Fibroblast of peridontal ligament (primary cell): ENCODE measurements at regions not wholly inside any gene's neighbourhood (a gene's known extent, or its start where the extent isn't known, plus 50 kb on each side); places are given as distances from the start of the nearest gene placed in this dataset.
"Not testable (repeated sequence)": the region's sequence is repeated elsewhere in the genome, so short reads cannot be mapped to it uniquely, and the experiment has no call there.

Experiments used
- DNase-seq: peaks from one replicate; pipeline ENCODE4 v3.0.0-alpha.2; 2010; ENCODE audit errors: extremely low read depth

GRCh38 chr13:91014696-91015095 lies 332.8 kb upstream of the MIR17HG start:
- no peak for DNase-seq

DNA sequence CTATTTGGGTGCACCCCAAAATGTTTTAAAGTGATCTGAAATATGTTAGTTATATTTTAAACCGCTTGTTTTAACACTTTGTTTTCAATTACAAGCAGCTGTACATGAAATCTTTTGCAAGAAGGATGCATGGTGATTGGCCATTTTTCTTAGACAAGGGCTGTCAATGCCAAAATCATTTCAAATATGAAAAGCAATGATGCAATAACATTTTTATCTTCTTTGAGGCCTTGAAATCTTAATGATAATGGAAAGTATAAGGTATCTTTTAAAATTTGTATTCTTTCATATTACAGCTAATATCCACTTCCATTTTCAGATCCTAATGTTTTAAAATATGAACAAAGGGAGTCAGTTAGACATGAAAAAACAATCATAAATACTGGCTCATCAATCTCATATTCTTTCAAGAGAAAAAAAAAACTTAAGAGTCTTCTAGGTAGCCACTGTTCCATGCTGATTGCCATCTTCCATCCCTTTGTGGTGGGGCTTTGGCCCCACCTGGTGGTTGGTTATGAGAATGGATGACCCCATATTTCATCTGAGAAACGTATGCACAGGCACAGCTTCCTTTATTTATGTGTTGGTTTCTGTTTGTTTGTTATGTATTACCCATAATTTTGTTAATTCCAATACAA lies 330.3 kb upstream of the MIR17HG start:
- DNase-seq: peak; percentile 1

GRCh38 chr13:91017669-91018053 lies 329.8 kb upstream of the MIR17HG start:
- no peak for DNase-seq

GRCh38 chr13:91020461-91021034 lies 326.9 kb upstream of the MIR17HG start:
- DNase-seq: no peak

- no peak for DNase-seq
Observed at GRCh38 chr13:91024157-91024792, 323.2 kb upstream of the MIR17HG start.

DNA sequence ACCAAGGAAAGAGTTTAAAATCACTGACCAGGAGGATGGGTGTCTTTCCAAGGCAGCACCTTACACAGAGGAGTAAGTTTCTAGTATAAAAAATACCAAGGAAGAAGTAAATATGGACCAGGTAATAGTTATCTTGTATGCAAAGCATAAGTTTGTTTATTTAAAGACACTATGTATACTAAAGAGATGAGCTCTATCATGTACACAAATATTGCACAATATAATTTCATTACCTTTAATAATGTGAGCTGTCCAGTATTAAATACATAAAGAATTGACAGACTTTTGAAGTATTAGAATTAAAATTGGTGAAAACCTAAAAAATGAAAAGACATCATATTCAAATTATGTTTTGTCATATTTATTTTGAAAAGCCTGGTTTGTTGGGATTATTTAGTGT lies 322.0 kb upstream of the MIR17HG start:
- DNase-seq: no peak

DNA sequence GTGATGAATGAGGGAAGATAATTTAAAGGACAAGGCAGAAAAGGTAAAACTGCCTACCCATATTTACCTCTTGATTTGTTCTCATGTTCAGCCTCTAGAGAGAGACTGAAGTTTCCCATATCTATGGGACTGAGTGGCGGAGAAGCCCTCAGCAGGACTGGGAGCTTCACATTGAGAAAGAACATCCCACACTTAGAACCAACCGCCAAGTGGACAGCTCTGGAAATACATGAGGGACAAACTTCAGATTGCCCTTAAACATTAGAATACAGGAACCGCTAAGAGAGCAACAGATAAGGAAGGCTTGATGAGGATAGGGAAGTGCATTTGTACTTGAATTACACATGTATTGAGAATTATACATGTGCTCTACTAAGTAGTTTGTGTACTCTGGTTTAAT lies 316.0 kb upstream of the MIR17HG start:
- no peak for DNase-seq

- no peak for DNase-seq
Observed at GRCh38 chr13:91032104-91032503, 315.4 kb upstream of the MIR17HG start.

DNA sequence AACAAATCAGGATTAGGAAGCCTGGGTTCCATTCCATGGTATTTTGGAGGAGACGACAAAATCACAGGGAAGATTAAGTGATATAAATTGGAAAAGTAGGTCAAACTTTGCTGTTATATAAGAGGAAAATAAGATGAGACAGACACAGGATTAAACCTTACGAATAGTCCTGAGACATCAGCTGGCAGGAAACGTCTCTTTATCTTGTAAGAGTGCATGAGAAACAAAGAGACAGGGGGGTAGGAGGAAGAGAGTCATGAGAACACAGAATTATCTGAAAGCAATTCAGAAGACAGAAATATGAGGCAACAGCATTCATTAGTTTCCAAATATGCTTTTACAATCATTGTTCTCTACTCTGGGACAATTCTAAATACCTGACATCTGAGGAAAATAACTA lies 310.6 kb upstream of the MIR17HG start:
- DNase-seq: no peak

GRCh38 chr13:91042870-91043269 lies 304.6 kb upstream of the MIR17HG start:
- DNase-seq: no peak

GRCh38 chr13:91045351-91046034 lies 302.0 kb upstream of the MIR17HG start:
- DNase-seq: no peak

DNA sequence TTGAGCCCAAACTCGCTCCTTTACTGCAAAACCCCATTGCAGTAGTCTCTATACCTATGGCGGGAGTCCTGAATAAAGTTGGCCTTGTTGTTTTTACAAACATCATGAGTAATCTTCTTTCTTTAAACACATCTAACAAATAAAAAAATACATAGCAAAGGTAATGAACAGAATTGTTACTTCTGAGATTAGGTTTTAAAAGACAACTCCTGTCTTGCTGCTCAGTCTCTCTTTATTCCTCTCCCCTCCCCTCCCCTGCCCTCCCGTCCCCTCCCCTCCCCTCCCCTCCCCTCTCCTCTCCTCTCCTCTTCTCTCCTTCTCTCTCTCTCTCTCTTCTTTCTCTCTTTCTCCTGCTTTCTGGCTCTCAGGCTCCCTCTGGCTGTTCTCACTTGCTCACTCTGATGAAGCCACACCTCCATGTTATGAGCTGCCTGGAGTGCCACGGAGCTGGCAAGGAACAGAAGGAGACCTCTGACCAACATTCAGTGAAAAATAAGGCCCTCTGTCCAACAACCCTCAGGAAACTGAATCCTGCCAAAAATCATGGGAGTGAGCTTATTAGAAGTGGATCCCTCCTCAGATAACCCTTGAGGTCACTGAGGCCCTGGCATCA lies 300.7 kb upstream of the MIR17HG start:
- DNase-seq: no peak

DNA sequence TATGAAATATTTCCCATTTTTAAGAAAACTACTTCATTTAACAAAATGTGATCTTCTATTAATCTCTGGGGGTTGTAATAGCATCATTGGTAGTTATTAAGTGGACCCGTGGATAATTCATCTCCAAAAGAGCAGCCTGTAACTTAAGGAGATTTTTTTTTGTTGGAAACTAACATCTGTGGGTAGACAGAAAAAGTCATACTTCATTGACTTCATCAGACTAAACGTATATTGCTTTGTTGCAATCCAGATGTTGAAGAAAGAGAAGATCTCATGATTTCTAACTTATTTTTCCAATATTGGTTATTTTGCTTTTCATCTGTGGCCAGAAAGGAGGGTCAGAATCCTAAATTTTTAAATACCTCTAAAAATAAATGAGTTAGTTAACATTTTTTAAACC lies 296.5 kb upstream of the MIR17HG start:
- no peak for DNase-seq

DNA sequence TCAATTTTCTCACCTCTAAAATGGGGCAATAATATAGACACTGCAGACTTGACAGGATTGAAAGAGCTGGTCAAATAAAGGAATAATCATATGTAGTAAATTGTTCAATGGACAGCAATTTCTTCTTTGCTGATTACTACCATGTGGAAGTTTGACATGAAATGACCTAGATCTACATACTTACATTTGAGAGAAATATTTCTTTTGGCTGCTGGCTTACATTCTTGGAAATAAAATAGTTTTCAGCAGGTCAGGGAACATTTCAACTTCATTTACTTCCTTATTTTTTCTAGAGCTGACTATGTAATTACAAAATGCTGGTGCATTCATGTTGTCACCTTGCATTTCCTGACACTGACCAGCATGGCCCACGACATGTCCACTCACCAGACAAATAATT lies 294.6 kb upstream of the MIR17HG start:
- no peak for DNase-seq

- no peak for DNase-seq
Observed at GRCh38 chr13:91053318-91054065, 294.0 kb upstream of the MIR17HG start.

- no peak for DNase-seq
Observed at GRCh38 chr13:91054902-91055301, 292.6 kb upstream of the MIR17HG start.

DNA sequence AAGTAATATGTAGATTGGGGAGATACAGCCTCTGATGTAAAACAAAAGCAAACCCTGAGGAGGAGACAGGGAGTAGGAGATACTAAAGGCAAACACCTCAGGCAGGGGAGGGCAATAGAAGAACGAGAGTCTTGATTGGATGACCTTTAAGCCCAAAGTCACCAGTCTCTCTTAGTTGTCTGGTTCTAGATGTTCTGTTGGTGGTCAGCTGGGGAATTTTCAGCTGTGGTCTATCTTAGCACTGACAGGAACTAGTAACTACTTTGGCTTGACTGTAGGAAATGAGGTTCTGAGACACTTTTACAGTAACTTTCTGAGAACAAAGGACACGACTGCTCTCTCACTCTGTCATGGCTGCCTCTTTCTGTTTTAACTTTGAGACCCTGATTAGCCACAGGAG lies 290.7 kb upstream of the MIR17HG start:
- no peak for DNase-seq

GRCh38 chr13:91057507-91057906 lies 290.0 kb upstream of the MIR17HG start:
- not testable (repeated sequence) for DNase-seq

GRCh38 chr13:91058066-91058465 lies 289.4 kb upstream of the MIR17HG start:
- DNase-seq: no peak

DNA sequence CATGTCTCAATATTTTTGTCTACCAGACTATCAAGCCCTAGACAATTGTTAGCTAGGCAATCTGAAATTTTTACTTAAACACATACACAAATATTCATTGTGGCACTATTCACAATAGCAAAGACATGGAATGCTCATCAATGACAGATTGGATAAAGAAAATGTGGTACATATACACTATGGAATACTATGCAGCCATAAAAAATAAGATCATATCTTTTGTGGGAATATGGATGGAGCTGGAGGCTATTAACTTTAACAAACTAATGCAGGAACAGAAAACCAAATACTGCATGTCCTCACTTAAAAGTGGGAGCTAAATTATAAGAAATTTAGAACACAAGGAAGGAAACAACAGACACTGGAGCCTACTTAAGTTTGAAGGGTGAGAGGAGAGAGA lies 288.6 kb upstream of the MIR17HG start:
- DNase-seq: no peak

GRCh38 chr13:91066745-91067144 lies 280.7 kb upstream of the MIR17HG start:
- DNase-seq: no peak

- no peak for DNase-seq
Observed at GRCh38 chr13:91072486-91072885, 275.0 kb upstream of the MIR17HG start.
